ENCODE measurements at regions not wholly inside any gene's neighbourhood (a gene's known extent, or its start where the extent isn't known, plus 50 kb on each side); places are given as distances from the start of the nearest gene placed in this dataset.
"Not testable (repeated sequence)": the region's sequence is repeated elsewhere in the genome, so short reads cannot be mapped to it uniquely, and the experiment has no call there.

GRCh38 chr15:31718625-31719024 lies 311.7 kb upstream of the CHRNA7 start:
- H3K27me3 ChIP-seq (replicated peaks; ENCODE audit: control insufficient read depth, insufficient read depth, low read length); H3K4me1 ChIP-seq; H3K27me3 Mint-ChIP-seq (ENCODE audit: insufficient read depth, unreplicated experiment); H3K36me3 ChIP-seq (ENCODE audit: control insufficient read depth, insufficient read depth, low read length); H3K4me1 Mint-ChIP-seq (ENCODE audit: low read depth, unreplicated experiment); POLR2A ChIA-PET; H3K9me3 ChIP-seq; H3K36me3 Mint-ChIP-seq (ENCODE audit: insufficient read depth, unreplicated experiment); H3K4me3 Mint-ChIP-seq (ENCODE audit: unreplicated experiment); H3K27ac Mint-ChIP-seq (ENCODE audit: unreplicated experiment); CTCF ChIA-PET; BruUV-seq (replicated peaks); DNase-seq; H3K4me3 ChIP-seq (ENCODE audit: low read depth, low read length); H3K9me3 Mint-ChIP-seq (ENCODE audit: unreplicated experiment); intact Hi-C loops (cut with micrococcal nuclease; ENCODE audit: unreplicated experiment): not testable (repeated sequence)

GRCh38 chr15:31719396-31720022 lies 310.8 kb upstream of the CHRNA7 start:
- H3K4me1 ChIP-seq; DNase-seq; H3K4me1 Mint-ChIP-seq (ENCODE audit: low read depth, unreplicated experiment); H3K9me3 ChIP-seq; H3K36me3 ChIP-seq (ENCODE audit: control insufficient read depth, insufficient read depth, low read length); H3K4me3 Mint-ChIP-seq (ENCODE audit: unreplicated experiment); CTCF ChIA-PET; H3K27me3 ChIP-seq (replicated peaks; ENCODE audit: control insufficient read depth, insufficient read depth, low read length); H3K36me3 Mint-ChIP-seq (ENCODE audit: insufficient read depth, unreplicated experiment); H3K27ac Mint-ChIP-seq (ENCODE audit: unreplicated experiment); BruUV-seq (replicated peaks); H3K4me3 ChIP-seq (ENCODE audit: low read depth, low read length); intact Hi-C loops (cut with micrococcal nuclease; ENCODE audit: unreplicated experiment); H3K9me3 Mint-ChIP-seq (ENCODE audit: unreplicated experiment); POLR2A ChIA-PET: not testable (repeated sequence)
- H3K27me3 Mint-ChIP-seq (ENCODE audit: insufficient read depth, unreplicated experiment) = peaks cover 12% of the 10 kb centered on the region

- H3K4me1 Mint-ChIP-seq (ENCODE audit: low read depth, unreplicated experiment); H3K9me3 ChIP-seq; H3K4me3 Mint-ChIP-seq (ENCODE audit: unreplicated experiment); H3K4me1 ChIP-seq; H3K36me3 ChIP-seq (ENCODE audit: control insufficient read depth, insufficient read depth, low read length); H3K27ac Mint-ChIP-seq (ENCODE audit: unreplicated experiment); H3K9me3 Mint-ChIP-seq (ENCODE audit: unreplicated experiment); H3K27me3 ChIP-seq (replicated peaks; ENCODE audit: control insufficient read depth, insufficient read depth, low read length); DNase-seq; intact Hi-C loops (cut with micrococcal nuclease; ENCODE audit: unreplicated experiment); POLR2A ChIA-PET; CTCF ChIA-PET; H3K4me3 ChIP-seq (ENCODE audit: low read depth, low read length); H3K36me3 Mint-ChIP-seq (ENCODE audit: insufficient read depth, unreplicated experiment); BruUV-seq (replicated peaks): not testable (repeated sequence)
- peaks cover 22% of the 10 kb centered on the region for H3K27me3 Mint-ChIP-seq (ENCODE audit: insufficient read depth, unreplicated experiment)
Measured at GRCh38 chr15:31723019-31723418, 307.3 kb upstream of the CHRNA7 start.

GRCh38 chr15:31724903-31725302 lies 305.4 kb upstream of the CHRNA7 start:
- intact Hi-C loops (cut with micrococcal nuclease; ENCODE audit: unreplicated experiment); H3K4me1 Mint-ChIP-seq (ENCODE audit: low read depth, unreplicated experiment); DNase-seq; H3K4me3 ChIP-seq (ENCODE audit: low read depth, low read length); H3K27ac Mint-ChIP-seq (ENCODE audit: unreplicated experiment); H3K36me3 ChIP-seq (ENCODE audit: control insufficient read depth, insufficient read depth, low read length); H3K36me3 Mint-ChIP-seq (ENCODE audit: insufficient read depth, unreplicated experiment); CTCF ChIA-PET; H3K27me3 ChIP-seq (replicated peaks; ENCODE audit: control insufficient read depth, insufficient read depth, low read length); BruUV-seq (replicated peaks); H3K9me3 Mint-ChIP-seq (ENCODE audit: unreplicated experiment); POLR2A ChIA-PET; H3K4me3 Mint-ChIP-seq (ENCODE audit: unreplicated experiment); H3K9me3 ChIP-seq; H3K4me1 ChIP-seq: not testable (repeated sequence)
- peaks cover 31% of the 10 kb centered on the region for H3K27me3 Mint-ChIP-seq (ENCODE audit: insufficient read depth, unreplicated experiment)

GRCh38 chr15:31725619-31726018 lies 304.7 kb upstream of the CHRNA7 start:
- H3K4me1 Mint-ChIP-seq (ENCODE audit: low read depth, unreplicated experiment) = not testable (repeated sequence)

More at GRCh38 chr15:31725619-31726018, 304.7 kb upstream of the CHRNA7 start:
- H3K4me3 Mint-ChIP-seq (ENCODE audit: unreplicated experiment); H3K4me3 ChIP-seq (ENCODE audit: low read depth, low read length); H3K27ac Mint-ChIP-seq (ENCODE audit: unreplicated experiment); H3K36me3 Mint-ChIP-seq (ENCODE audit: insufficient read depth, unreplicated experiment); H3K36me3 ChIP-seq (ENCODE audit: control insufficient read depth, insufficient read depth, low read length); BruUV-seq (replicated peaks); H3K27me3 ChIP-seq (replicated peaks; ENCODE audit: control insufficient read depth, insufficient read depth, low read length); POLR2A ChIA-PET; CTCF ChIA-PET; intact Hi-C loops (cut with micrococcal nuclease; ENCODE audit: unreplicated experiment); DNase-seq; H3K9me3 ChIP-seq; H3K4me1 ChIP-seq; H3K9me3 Mint-ChIP-seq (ENCODE audit: unreplicated experiment): not testable (repeated sequence)
- peaks cover 31% of the 10 kb centered on the region for H3K27me3 Mint-ChIP-seq (ENCODE audit: insufficient read depth, unreplicated experiment)
